OCI-LY3 (cell line): ENCODE measurements at regions not wholly inside any gene's neighbourhood (a gene's known extent, or its start where the extent isn't known, plus 50 kb on each side); places are given as distances from the start of the nearest gene placed in this dataset.

ENCODE experiments used
- H2AFZ ChIP-seq: fragments of 200-600, 300-600 bp; shearing (Covaris generic); 2 replicates; pipeline ENCODE4 v1.6.0; 2014; ENCODE audit warnings: antibody characterized with exemption, low read depth, low read length
- H3K27ac ChIP-seq: fragments of 200-600, 300-600 bp; sonication (generic); 2 replicates; pipeline ENCODE4 v1.5.1; 2014; ENCODE audit warnings: mild to moderate bottlenecking, low read length, moderate library complexity, mixed read lengths
- H3K27me3 ChIP-seq: fragments of 200-600, 300-600 bp; sonication (generic); 2 replicates; pipeline ENCODE4 v1.6.1; 2014; ENCODE audit warnings: low read depth, low read length, mixed read lengths
- H3K36me3 ChIP-seq: fragments of 200-600, 300-600 bp; sonication (generic); replicated peaks from 2 replicates; pipeline ENCODE3; 2014; ENCODE audit warnings: low read depth, low read length, mixed read lengths
- H3K4me1 ChIP-seq: fragments of 300-600, 200-600 bp; sonication (generic); 2 replicates; pipeline ENCODE4 v1.6.1; 2014; ENCODE audit warnings: low read length, mixed read lengths
- H3K4me2 ChIP-seq: fragments of 200-600, 300-600 bp; sonication (generic); 2 replicates; pipeline ENCODE4 v1.6.1; 2014; ENCODE audit warnings: low read length, mixed read lengths
- H3K4me3 ChIP-seq: fragments of 300-600, 200-600 bp; sonication (generic); 2 replicates; pipeline ENCODE4 v1.5.1; 2014; ENCODE audit warnings: antibody characterized with exemption, mild to moderate bottlenecking, low read length, moderate library complexity
- H3K79me2 ChIP-seq: fragments of 300-600, 200-600 bp; shearing (Covaris generic); 2 replicates; pipeline ENCODE4 v1.6.1; 2014; ENCODE audit warnings: mild to moderate bottlenecking, low read length, mixed read lengths
- H3K9ac ChIP-seq: fragments of 300-600, 200-600 bp; shearing (Covaris generic); 2 replicates; pipeline ENCODE4 v1.6.0; 2014; ENCODE audit warnings: mild to moderate bottlenecking, low read length, moderate library complexity
- H3K9me3 ChIP-seq: fragments of 200-600, 300-600 bp; shearing (Covaris generic); 2 replicates; pipeline ENCODE4 v1.6.1; 2014; ENCODE audit warnings: low read length, mixed read lengths; ENCODE audit not compliant: insufficient read depth
- H4K20me1 ChIP-seq: fragments of 200-600, 300-600 bp; sonication (generic); 2 replicates; pipeline ENCODE4 v1.6.1; 2016; ENCODE audit warnings: low read length, mixed read lengths; ENCODE audit not compliant: insufficient read depth
- EZH2phosphoT487 ChIP-seq: fragments of 200-600 bp; shearing (Covaris generic); IDR thresholded peaks from 2 replicates; pipeline ENCODE4 v1.6.1; 2018; ENCODE audit warnings: antibody characterized with exemption, mixed run types, low read depth
- TF ChIP-seq, protein P1 (sequence below): fragments of 200-600, 300-600 bp; sonication (generic); IDR thresholded peaks from 2 replicates; pipeline ENCODE4 v1.5.1; 2014; ENCODE audit warnings: antibody characterized with exemption, low read length, low read depth

DNA sequence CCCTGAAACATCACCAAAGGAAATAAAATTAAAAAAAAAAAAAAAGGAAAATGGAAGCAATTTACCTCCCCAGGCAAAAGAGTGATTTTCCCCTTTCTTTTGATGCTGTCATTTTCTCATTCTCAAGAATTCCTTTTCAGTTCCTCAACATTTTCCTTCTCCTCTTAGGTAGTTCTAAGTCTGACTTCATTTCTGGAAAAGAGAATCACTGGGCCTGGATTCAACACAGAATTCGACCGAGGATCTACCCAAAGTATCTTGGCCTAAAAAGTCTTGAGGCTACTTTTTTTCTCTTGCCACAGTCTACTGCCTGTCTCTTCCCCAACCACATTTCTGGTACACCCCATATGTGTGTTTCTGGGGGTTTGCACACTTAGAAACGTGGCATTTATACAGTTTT, 717.8 kb upstream of the TBX3 start:
- Histone ChIP-seq H3K4me1 (no peaks in the 10 kb centered on the region), H4K20me1 (no peaks in the 10 kb centered on the region), H3K27me3 (peaks cover 20% of the 10 kb centered on the region; the same call in 1 of the 2 replicates), H3K36me3 (no peaks in the 10 kb centered on the region), H2AFZ (no peak overlapping the region), H3K9ac (no peak overlapping the region), H3K9me3 (no peaks in the 10 kb centered on the region; the same call in 1 of the 2 replicates), H3K4me2 (no peak overlapping the region), H3K27ac (no peak overlapping the region), H3K79me2 (no peaks in the 10 kb centered on the region), H3K4me3 (no peak overlapping the region)
- TF ChIP-seq EZH2phosphoT487: no peak
- TF ChIP-seq, protein P1, sequence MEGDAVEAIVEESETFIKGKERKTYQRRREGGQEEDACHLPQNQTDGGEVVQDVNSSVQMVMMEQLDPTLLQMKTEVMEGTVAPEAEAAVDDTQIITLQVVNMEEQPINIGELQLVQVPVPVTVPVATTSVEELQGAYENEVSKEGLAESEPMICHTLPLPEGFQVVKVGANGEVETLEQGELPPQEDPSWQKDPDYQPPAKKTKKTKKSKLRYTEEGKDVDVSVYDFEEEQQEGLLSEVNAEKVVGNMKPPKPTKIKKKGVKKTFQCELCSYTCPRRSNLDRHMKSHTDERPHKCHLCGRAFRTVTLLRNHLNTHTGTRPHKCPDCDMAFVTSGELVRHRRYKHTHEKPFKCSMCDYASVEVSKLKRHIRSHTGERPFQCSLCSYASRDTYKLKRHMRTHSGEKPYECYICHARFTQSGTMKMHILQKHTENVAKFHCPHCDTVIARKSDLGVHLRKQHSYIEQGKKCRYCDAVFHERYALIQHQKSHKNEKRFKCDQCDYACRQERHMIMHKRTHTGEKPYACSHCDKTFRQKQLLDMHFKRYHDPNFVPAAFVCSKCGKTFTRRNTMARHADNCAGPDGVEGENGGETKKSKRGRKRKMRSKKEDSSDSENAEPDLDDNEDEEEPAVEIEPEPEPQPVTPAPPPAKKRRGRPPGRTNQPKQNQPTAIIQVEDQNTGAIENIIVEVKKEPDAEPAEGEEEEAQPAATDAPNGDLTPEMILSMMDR: no peak

DNA sequence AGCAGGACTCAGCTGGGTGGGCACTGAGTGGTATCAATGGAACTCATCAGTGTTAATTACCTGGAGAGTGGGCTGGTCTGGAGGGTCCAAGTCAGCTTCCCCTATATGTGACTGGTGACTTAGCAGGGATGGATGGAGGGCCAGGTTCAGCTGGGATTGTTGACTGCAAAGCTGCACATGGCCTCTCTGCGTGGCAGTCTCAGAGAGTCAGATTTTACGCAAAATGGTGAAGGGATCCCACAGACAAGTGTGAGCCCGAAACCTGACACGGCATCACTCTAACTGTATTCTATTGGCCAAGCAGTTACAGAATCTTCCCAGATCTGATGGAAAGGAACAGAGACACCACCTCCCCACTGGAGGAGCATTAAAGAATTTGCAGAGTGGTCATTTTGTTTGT, 716.0 kb upstream of the TBX3 start:
- TF ChIP-seq, protein P1: no peak
- TF ChIP-seq EZH2phosphoT487: no peak
- no peak overlapping the region for H3K27ac ChIP-seq
- no peaks in the 10 kb centered on the region for H4K20me1 ChIP-seq
- H3K36me3 ChIP-seq: no peaks in the 10 kb centered on the region
- no peak overlapping the region for H2AFZ ChIP-seq
- H3K4me2 ChIP-seq: no peak overlapping the region
- no peaks in the 10 kb centered on the region for H3K79me2 ChIP-seq
- H3K27me3 ChIP-seq: peaks cover 22% of the 10 kb centered on the region; the same call in 1 of the 2 replicates
- H3K4me1 ChIP-seq: no peaks in the 10 kb centered on the region
- no peak overlapping the region for H3K4me3 ChIP-seq
- no peaks in the 10 kb centered on the region; the same call in 1 of the 2 replicates for H3K9me3 ChIP-seq
- H3K9ac ChIP-seq: no peak overlapping the region

DNA sequence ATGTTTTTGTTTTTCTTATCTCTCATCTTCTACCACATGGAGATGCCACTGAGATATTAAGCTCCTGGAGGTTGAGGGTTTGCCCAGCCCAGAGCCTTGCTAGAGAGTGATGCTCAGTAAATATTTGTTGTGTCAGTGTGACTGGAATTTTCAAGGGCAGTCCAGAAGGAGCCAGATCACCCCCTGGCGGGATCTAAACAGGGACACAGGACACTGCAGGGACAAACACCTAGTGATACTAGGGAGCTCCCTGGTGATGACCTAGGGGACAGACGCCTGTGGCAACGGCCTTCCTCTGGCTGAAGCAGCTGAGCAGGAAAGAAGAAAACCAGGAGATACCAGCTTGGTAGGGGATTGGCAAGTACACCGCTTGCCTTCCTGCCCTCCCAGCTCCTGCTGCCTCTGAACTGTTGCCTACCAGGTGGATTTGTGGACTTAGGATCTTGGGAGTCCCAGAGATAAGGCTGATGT, 714.4 kb upstream of the TBX3 start:
- H3K36me3 ChIP-seq: no peaks in the 10 kb centered on the region
- TF ChIP-seq, protein P1: no peak
- no peak for TF ChIP-seq EZH2phosphoT487
- H3K4me2 ChIP-seq: no peak overlapping the region
- H2AFZ ChIP-seq: no peak overlapping the region
- peaks cover 17% of the 10 kb centered on the region; the same call in 1 of the 2 replicates for H3K27me3 ChIP-seq
- no peaks in the 10 kb centered on the region for H3K79me2 ChIP-seq
- no peaks in the 10 kb centered on the region for H4K20me1 ChIP-seq
- H3K9me3 ChIP-seq: no peaks in the 10 kb centered on the region; the same call in 1 of the 2 replicates
- H3K27ac ChIP-seq: no peak overlapping the region
- no peak overlapping the region for H3K4me3 ChIP-seq
- H3K4me1 ChIP-seq: no peaks in the 10 kb centered on the region
- H3K9ac ChIP-seq: no peak overlapping the region

DNA sequence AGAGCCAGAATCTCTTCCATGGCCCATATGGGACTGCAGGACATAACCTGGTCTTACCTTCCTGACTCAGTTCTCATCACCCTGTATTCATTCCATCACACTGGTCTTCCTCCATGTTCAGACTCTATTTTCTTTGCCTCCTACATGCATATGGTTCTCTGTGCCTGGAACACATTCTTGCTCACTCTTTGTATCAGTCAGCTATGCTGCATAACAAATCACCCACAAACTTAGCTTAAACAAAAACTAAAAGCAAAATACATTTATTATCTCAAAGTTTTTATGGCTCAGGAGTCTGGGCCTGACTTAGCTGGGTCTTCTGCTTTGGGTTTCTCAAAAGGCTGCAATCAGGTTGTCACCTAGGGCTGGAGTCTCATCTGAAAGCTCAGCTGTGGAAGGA, 712.6 kb upstream of the TBX3 start:
- Histone ChIP-seq H3K79me2 (no peaks in the 10 kb centered on the region), H3K27me3 (peaks cover 11% of the 10 kb centered on the region; the same call in 1 of the 2 replicates), H3K9me3 (no peaks in the 10 kb centered on the region; the same call in 1 of the 2 replicates), H3K9ac (no peak overlapping the region), H4K20me1 (no peaks in the 10 kb centered on the region), H3K4me1 (no peaks in the 10 kb centered on the region), H3K36me3 (no peaks in the 10 kb centered on the region), H3K4me2 (no peak overlapping the region), H2AFZ (no peak overlapping the region), H3K4me3 (no peak overlapping the region), H3K27ac (no peak overlapping the region)
- TF ChIP-seq, protein P1: no peak
- no peak for TF ChIP-seq EZH2phosphoT487
